T-helper 1 cell (primary cell): ENCODE measurements at regions not wholly inside any gene's neighbourhood (a gene's known extent, or its start where the extent isn't known, plus 50 kb on each side); places are given as distances from the start of the nearest gene placed in this dataset.

Source experiments
- DNase-seq, 5 donors: peaks; one replicate each; pipeline ENCODE4 v3.0.0-alpha.2; 2012 to 2020

DNA sequence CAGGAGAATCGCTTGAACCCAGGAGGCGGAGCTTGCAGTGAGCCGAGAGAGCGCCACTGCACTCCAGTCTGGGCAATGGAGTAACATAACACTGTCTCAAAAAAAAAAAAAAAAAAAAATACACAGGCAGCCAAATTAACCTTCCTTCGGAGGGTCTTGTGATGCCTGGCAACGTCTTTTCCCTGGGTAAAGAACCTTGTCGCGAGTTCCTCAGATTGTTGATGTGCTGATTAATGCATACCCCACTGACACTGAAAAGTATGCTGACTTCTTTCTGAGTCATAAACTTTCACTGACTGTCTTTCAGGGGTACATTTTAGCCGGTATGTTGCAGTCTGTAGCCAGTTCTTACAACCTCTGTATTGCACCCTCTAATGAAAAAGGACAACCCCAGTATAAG, 95.1 kb upstream of the SOD1 start:
- no peak for DNase-seq

DNA sequence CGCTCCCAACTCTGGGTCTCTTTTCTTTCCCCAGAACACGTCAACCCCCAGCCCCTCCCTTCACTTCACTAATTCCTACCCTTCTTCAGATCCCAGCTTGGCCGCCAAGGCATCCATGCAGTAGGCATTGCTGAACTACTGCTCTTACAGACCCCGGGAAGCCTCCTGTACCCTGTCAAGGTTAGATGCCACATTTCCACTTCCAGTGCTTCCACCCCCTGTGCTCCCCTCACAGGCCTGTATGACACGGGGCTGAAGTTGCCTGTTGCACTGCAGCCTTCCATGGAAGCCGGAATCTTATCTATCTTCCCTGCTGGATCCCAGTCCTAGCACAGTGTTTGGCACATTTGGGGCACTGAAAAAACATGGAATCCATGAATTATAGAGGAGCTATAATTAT, 99.0 kb upstream of the SOD1 start:
- no peak for DNase-seq

DNA sequence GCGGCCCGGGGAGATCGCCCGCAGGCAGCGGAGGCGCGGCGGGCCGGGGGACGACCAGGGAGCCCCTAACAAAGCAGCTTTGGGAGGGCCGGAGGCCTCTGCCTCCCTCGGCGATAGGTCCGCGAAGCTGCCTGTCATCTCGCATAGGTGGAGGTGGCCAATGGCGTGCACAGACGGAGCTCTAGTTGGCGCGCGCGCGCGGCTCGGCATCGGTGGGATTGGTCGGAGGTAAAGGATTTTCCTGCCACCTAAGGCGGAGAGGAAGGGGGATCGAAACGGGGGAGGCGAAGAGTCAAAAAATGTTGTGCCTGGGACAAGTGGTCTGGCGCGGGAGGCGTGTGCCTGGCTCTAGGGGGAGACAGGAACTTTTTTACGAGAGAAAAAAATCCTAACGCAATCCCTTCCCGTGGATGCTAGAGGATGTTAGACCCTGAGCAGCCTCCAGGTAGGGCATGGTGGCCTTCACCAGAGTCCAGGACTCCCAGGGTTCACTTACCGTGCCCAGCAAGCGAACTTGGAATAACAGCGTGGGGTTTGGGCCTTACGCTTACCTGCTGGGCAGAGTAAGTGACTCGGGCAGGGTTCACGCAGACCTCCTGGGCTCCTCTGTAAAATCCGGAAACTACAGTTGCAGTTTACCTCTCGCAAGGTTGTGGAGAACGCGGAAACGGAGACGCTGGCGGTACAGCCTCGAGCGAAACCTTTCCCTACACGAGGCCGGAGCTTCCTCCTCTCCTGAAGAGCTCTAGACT, 99.9 kb upstream of the SOD1 start:
- DNase-seq: peak; percentile 72 to 93 (median 74)

DNA sequence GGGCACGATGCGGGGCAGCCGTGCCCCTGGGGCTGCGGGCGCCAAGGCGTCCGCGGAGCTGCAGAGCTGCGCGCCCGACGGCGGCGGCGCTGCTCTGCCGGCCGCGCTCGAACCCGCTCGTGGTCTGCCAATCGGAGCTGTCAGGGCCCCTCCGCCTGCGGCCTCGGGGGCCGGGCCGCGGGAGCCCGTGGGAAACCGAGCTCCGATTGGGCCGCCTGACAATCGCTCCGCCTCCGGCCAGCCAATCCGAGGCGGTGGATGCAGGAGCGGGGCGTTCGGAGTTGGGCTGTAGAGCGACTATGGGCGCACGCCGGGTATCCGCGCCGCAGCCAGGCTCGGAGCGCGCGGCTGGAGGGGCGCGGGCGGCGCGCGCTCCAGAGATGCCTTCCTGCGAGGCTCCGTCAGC, 100.5 kb upstream of the SOD1 start:
- DNase-seq: peak; percentile 72 to 97 (median 76)

DNA sequence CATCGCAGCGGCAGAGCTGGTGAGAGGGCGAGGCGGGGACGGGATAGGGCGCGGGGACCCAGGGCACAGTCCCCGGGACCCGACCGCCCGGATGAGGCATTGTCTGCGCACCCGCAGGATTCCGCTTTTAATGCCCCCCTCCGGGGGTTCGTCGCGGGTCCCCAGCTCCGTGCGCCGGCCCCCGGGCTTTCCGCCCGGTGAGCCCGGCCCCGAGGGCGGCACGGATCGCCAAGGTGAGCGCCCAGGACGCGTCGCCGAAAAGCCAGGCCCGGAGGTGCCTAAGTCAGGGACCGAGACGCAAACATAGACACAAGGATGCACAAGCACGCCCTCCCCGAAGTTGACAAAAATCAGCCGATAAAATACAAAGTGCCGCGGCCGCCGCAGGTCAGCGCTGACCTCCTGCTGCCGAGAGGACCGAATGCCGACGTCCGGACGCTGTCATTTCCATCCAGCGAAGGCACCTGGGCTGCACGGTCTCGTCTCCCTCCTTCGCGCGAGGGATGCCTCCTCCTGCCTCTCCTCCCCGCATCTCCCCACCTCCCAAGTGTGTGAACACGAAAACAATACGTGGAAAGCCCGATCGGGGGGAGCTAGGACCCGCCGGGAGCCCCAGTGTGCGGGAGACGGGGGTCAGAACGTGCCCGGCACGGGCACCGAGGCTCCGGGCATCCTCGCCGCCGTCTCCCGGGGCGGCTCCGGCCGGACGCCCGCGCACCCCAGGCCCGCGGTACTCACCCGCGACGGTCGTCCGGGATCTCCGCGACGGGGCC, 101.1 kb upstream of the SOD1 start:
- DNase-seq: peak in 4 of 5 donors; percentile 5 to 50 (median 20)

DNA sequence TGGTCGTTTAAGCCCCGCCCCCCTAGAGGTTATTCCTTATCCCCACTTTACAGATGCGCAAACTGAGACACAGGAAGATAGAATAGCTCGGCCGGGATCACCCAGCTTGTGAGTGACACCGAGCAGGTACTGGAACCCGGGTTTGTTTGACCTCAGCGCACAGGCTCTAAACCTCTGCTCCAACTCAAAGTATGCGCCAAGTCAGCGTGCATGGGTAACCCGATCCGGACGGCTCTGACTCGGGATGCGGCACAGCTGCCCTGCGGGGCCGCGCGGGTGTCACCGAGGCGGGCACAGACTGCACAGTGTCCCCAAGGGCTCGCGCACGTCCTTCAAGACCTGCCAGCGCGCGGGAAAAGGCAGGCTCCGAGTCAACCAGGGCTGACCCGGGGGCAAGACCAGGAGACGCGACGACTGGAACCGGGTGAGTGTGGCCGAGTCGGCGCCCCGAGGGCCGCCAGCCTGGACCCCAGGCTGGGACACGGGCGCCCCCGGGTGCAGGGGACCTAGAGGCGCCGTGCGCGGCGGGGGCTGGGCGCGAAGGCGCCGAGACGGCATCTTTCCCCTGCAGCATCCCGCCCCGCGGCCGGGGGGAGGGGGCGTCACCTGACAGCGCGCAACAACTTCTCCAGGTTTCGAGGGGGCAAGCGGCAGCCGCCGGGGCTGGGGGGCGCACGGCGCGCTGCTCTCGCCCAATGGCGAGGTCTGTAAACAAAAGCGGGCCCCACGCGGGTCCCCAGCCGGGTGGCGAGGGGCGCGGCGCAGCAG, 101.9 kb upstream of the SOD1 start:
- DNase-seq: peak in 3 of 5 donors; percentile 3 to 10 (median 4)

DNA sequence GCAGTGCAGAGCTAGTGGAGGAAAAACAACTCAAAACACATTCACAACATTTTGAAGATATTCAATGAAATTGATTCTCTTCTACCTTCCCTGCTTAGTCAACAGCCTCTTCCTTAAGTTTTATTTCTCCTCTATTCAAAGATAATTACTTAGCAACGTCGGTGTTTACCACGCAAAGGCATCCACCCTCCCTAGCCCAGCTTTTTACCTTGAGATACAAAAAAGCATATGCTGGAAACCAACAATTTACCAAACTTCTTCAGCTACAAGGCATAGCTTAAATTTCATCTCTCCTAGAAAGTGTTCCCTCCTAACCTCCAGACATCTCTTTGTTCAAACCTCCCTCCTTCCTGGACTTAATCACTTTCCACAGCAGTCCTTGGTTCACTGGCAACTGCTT, 102.8 kb upstream of the SOD1 start:
- DNase-seq: no peak

DNA sequence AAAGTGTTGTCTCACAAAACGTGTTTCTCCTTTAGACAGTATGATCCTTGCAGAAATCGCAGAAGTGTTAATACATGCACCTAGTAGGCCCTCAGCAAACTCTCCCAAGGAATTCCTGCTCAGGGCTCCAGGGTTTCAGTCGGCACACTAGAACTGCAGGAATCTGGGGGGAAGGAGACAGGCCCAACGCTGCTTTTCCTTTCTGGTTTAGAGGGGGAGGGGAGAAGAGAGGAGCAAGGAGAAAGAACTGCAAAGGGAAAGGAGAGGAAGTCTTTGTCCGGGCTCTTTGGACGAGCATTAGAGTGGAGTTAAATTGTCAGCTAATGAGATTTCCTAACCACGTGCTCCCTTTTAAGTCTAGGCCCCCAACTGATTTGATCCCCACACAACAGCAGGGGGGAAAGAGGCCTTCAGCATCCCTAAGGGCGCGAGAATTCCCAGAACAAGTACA, 103.7 kb upstream of the SOD1 start:
- no peak for DNase-seq

DNA sequence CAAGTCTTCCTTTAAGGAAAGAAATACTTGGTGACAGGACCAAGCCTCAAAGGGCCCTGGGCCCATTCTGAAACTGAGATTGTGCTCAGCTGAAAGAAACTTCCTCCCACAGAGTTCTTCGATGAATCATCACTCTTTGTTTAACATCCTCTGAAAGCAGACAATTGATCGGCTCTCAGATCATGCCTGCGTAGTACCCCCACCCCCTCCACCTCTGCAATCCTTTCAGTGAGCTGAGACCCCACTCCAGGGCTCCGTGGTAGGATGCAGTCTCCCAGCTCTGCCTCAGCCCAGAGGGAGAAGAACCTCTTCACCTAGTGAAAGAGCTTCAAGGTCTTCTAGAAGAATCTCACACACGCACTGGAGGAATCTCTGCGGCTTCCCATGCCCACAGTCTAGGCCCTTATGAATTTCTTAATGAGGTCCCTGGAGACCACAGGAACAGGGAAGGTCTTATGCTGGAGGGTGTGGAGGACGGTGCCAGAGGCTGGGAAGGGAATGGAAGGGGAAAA, 104.9 kb upstream of the SOD1 start:
- peak in 1 of 5 donors; percentile 62 for DNase-seq

DNA sequence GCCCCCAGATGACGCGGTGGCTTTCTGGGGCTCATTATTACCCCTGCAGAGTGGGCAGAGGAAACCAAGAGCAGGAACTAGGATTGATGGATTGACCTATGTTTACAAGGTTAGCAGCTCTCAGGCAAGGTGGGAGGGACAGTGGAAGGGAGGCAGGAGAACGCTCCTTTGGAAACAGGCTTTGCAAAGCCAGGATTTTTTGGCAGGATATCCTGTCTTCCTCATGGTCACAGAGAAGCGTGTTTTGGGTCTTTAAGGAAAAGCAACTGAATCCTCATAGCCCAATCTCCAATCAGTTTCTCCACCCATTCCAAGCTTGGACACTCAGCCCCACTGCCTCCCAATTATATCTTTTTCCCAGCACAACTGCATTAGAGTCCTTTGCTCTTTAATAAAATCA, 105.6 kb upstream of the SOD1 start:
- DNase-seq: no peak

DNA sequence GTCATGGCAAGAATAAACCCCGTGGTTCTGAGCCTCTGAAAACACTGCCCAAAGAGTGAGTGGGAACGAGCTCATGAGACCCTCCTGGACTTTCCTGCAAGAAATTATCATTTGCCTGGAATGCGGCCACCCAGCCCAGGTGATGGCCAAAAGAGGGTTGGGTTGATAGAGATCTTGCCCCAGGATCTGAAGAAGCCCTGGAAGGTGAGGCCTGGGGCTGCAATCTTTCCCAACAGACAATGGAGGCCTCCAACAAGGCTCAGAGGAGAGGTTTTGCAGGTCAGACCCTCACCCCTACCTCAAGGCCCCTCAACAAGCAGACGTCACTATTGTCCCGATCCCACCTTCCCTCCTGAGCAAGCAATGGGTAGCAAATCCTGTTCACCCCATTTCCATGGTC, 106.0 kb upstream of the SOD1 start:
- no peak for DNase-seq

DNA sequence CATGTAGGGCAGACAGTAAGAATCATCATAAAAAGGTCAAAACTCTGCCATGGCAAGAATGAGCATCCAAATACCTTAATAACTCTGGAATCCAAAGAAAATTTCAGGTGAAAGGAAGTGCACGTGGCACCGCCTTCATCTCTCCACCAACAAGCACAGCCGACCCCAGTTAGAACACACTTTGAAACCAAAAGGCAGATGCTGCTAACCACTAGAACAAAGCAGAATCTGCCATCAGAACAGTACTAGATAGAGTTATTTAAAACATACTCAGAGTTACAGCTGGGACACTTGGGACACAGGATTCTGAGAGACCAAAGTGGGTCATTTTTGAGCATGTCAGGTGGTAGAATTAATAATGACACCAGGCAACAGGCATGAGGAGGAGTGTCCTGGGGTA, 106.7 kb upstream of the SOD1 start:
- DNase-seq: no peak

DNA sequence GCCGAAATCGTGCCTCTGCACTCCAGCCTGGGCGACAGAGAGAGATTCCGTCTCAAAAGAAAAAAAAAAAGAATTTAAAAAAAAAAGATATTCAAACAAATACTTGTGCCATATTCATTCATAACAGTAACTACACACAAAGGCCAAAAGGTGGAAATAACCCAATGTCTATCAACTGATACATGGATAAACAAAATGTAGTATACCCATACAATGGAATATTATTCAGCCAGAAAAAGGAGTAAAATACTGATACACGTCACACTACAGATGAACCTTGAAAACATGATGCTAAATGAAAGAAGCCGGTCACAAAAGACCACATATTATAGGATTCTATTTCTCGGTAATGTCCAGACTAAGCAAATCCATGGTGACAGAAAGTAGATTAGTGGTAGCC, 109.4 kb upstream of the SOD1 start:
- no peak for DNase-seq

DNA sequence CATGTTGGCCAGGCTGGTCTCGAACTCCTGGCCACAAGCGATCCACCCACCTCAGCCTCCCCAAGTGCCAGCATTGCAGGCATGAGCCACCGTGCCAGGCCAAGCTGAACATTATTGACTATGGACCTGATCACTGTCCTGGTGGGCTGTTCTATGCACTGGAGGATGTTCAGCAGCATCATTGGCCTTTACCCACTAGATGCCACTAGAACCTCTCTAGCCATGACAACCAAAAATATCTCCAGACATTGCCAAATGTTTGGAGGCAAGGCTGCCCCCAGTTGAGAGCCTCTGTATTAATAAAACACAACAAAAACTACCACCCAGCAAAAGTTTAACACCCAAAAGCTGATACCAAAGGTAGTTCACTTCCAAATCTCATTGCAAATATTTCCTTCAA, 110.8 kb upstream of the SOD1 start:
- no peak for DNase-seq

DNA sequence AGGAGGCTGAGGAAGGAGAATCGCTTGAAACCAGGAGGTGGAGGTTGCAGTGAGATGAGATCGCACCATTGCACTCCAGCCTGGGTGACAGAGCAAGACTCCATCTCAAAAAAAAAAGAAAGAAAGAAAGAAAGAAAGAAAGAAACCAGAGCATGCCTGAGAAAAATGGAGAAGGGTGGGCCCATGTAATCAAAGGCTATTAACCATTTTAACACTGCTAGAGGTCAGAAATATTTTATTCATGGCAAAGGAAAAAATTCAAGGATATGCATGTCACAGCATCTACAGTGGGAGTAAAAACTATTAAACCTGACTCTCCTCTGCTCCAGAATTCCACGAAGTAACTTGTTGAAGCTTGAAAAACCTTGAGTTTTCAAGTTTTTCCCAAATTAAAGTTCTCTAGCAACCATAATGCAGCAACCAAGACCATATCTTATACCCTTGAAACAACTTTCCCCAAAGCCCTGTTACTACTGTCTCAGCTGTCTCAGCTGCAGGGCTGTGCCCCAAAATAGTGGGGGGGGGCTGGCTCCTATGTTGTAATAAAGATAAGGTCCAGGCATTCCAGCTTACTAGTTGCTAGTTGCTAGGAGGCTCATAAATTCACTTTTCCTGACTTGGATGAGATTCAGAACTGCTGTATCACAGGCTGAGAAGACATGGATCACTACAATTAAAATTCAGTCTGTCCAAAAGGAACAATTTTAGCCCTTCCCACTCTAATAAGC, 112.9 kb upstream of the SOD1 start:
- no peak for DNase-seq

DNA sequence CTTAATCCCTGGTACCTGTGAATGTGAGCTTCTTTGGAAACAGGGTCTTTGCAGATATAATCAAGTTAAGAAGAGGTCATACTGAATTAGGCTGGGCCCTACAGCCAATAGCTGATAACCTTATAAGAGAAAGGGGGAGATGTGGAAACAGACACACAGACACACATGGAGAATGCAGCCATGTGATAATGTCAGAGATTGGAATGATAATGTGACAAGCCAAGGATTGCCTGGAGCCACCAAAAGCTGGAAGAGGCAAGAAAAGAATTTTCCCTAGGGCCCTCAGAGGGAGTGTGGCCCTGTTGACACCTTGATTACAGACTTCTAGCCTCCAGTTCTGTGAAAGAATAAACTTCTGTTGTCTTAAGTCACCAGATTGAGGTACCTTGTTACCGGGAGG, 114.5 kb upstream of the SOD1 start:
- DNase-seq: no peak

DNA sequence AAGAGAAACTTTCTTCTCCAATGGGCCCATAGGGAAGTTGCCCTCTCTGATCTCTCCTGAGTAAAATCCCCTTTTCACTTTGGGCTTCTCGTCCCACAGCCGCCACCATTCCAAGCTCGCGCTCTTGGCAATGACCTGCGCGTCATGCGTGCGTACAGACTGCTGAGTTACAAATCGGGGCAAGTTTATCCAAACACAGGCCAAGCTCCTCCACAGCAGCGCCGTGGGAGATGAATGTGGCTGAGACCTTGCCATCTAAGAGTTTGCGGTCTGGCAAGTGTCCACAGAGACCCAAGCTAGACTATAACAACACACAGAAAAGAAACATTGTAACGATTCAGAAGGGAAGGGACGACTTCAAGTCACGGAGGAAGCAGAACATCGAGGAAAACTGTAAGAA, 116.3 kb upstream of the SOD1 start:
- no peak for DNase-seq

DNA sequence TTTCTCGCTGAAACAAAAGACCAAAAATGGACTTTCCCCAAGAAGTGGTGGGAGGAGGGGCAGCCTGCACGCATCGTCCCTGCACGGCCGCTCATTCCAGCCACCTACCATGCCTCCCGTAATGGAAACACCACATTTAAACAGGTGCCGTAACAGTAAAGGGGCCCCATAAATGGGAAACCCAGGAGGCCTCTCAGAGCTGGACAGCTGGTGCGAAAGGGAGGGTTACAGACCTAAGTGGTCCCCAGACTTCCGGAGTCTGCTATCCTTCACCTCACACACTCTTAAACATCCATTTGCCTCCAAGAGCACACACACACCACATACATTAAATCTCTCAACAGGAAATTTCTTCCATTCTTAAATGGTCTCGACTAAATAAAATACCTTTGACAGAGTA, 120.7 kb upstream of the SOD1 start:
- DNase-seq: no peak

DNA sequence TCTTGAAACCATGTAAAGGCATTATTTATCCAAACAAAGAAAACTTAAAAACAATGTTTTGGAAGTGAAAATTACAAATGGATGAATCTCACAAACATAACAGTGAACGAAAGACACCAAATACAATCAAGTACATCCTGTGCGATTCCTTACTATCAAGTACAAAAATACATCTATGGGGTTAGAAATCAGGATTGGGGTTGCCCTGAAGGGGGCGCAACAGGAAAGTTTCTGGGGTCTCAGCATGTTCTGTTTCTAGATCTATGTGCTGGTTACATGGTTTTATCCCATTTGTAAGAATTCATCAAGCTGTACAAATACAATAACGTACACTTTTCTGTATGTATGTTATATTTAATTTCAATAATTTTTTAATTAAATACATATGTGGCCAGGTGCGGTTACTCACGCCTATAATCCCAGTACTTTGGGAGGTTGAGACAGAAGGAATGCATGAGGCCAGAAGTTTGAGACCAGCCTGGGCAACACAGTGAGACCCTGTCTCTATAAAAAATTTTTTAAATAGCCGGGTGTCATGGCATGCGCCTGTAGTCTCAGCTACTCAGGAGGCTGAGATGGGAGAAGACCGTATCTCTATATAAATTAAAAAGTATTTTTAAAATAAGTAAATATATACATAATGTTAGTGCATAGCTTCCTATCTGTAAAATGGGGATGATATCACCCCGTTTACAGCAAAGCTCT, 121.5 kb upstream of the SOD1 start:
- DNase-seq: no peak

DNA sequence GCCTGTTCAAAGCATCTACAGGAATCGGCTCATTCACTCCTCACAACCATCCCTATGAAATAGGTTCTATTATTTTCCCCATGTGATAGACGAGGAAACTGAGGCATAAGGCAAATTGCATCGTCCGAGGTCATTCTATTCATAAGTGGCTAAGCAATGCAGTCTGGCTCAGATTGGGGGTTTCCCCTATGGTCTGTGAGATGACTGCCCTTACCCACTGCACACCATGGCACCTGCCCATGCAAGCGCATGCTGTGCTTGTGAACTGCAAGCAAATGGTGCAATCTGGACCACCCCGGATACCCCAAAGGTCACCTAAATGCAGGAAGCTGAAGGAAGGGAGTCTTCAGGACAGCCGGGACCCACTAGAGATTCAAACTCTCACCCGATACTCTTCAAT, 123.4 kb upstream of the SOD1 start:
- no peak for DNase-seq

DNA sequence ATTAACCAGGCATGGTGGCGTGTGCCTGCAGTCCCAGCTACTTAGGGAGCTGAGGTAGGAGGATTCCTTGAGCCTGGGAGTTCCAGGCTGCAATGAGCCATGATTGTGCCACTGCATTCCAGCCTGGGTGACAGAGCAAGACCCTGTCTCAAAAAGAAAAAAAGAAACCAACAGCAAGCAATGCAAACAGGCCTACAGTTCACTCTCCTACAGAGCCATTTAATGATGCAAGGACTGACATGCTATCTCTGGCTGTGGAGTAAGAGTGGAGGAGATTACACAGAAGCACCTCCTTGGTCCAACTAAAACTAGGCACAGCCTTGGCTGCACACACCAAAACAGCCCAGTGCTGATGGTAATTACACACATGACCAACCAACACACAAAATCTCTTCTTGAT, 127.5 kb upstream of the SOD1 start:
- no peak for DNase-seq
